ENCODE measurements at regions not wholly inside any gene's neighbourhood (a gene's known extent, or its start where the extent isn't known, plus 50 kb on each side); places are given as distances from the start of the nearest gene placed in this dataset.

GRCh38 chr11:70522309-70522592 lies 123.9 kb downstream of the CTTN start:
- Histone ChIP-seq H3K9me3 (ENCODE audit: control insufficient read depth in 4 of 4, low read length in 3 of 4) (no peaks in the 10 kb centered on the region), H3K4me3 (ENCODE audit: low read depth in 1 of 3, low read length in 3 of 3) (no peak overlapping the region), H3K4me1 (ENCODE audit: control insufficient read depth in 4 of 4, insufficient read depth in 4 of 4, low read length in 3 of 4) (no peaks in the 10 kb centered on the region), H3K36me3 (ENCODE audit: control insufficient read depth in 4 of 4, insufficient read depth in 3 of 4, low read depth in 1 of 4, low read length in 3 of 4) (no peaks in the 10 kb centered on the region), H3K27ac (ENCODE audit: low read depth in 1 of 2, low read length in 2 of 2) (no peak overlapping the region), H3K27me3 (ENCODE audit: control insufficient read depth in 4 of 4, insufficient read depth in 4 of 4, low read length in 3 of 4) (no peaks in the 10 kb centered on the region), H3K9ac (ENCODE audit: low read depth in 1 of 2, low read length in 2 of 2) (no peak overlapping the region)
- TF ChIP-seq, protein P1, sequence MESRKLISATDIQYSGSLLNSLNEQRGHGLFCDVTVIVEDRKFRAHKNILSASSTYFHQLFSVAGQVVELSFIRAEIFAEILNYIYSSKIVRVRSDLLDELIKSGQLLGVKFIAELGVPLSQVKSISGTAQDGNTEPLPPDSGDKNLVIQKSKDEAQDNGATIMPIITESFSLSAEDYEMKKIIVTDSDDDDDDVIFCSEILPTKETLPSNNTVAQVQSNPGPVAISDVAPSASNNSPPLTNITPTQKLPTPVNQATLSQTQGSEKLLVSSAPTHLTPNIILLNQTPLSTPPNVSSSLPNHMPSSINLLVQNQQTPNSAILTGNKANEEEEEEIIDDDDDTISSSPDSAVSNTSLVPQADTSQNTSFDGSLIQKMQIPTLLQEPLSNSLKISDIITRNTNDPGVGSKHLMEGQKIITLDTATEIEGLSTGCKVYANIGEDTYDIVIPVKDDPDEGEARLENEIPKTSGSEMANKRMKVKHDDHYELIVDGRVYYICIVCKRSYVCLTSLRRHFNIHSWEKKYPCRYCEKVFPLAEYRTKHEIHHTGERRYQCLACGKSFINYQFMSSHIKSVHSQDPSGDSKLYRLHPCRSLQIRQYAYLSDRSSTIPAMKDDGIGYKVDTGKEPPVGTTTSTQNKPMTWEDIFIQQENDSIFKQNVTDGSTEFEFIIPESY (IDR thresholded peaks at IDR 0.05) = no peak
- TF ChIP-seq RAD21 (IDR thresholded peaks at IDR 0.05) = no peak
- 90% methylated on average over 6 of the region's 6 CpGs for WGBS
- DNase-seq (ENCODE audit: low spot score) = no peak

DNA sequence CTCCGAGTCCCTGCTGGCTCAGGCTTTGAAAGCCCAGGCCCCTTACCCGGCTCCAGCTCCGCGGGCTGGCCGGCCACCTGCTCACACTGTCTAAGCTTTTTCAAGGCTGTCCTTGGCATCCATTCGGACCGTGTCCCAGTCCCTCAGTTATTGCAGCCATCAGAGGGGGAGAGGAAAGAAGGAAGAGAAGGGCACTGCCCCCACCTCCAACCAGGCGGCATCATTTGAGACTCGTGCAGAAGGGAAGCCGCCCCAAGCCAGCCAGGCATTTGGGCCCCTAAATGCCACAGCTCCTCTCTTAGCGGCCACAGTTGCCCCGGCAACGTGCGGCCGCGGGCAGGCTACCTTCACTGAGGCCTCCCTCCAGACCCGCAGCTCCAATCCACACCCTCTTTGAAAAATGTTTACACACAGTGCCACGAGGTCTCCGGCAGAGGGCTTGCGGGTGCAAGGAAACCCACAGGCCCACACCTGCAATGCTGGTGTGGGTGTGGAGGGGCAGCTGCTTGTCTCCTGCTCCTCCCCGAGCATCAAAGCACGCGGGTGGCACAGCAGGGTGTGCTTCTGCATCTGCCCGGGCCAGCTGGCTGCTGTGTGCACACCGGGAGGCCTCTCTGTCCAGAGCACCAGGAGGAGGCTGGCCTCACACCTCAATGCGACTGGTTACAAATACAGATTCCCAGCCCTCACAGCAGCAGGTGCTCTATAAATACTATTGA lies 124.4 kb downstream of the CTTN start:
- Histone ChIP-seq H3K4me1 (ENCODE audit: control insufficient read depth in 4 of 4, insufficient read depth in 4 of 4, low read length in 3 of 4) (no peaks in the 10 kb centered on the region), H3K4me3 (ENCODE audit: low read depth in 1 of 3, low read length in 3 of 3) (no peak overlapping the region), H3K36me3 (ENCODE audit: control insufficient read depth in 4 of 4, insufficient read depth in 3 of 4, low read depth in 1 of 4, low read length in 3 of 4) (no peaks in the 10 kb centered on the region), H3K27me3 (ENCODE audit: control insufficient read depth in 4 of 4, insufficient read depth in 4 of 4, low read length in 3 of 4) (no peaks in the 10 kb centered on the region), H3K9ac (ENCODE audit: low read depth in 1 of 2, low read length in 2 of 2) (no peak overlapping the region), H3K27ac (ENCODE audit: low read depth in 1 of 2, low read length in 2 of 2) (no peak overlapping the region), H3K9me3 (ENCODE audit: control insufficient read depth in 4 of 4, low read length in 3 of 4) (no peaks in the 10 kb centered on the region)
- no peak for DNase-seq (ENCODE audit: low spot score)
- no peak for TF ChIP-seq FOXA1 (IDR thresholded peaks at IDR 0.05)
- TF ChIP-seq, protein P1 (IDR thresholded peaks at IDR 0.05) = no peak
- no peak for TF ChIP-seq RAD21 (IDR thresholded peaks at IDR 0.05)
- no peak for TF ChIP-seq HNF4G (IDR thresholded peaks at IDR 0.05)
- WGBS = 74% methylated on average over 26 of the region's 26 CpGs

DNA sequence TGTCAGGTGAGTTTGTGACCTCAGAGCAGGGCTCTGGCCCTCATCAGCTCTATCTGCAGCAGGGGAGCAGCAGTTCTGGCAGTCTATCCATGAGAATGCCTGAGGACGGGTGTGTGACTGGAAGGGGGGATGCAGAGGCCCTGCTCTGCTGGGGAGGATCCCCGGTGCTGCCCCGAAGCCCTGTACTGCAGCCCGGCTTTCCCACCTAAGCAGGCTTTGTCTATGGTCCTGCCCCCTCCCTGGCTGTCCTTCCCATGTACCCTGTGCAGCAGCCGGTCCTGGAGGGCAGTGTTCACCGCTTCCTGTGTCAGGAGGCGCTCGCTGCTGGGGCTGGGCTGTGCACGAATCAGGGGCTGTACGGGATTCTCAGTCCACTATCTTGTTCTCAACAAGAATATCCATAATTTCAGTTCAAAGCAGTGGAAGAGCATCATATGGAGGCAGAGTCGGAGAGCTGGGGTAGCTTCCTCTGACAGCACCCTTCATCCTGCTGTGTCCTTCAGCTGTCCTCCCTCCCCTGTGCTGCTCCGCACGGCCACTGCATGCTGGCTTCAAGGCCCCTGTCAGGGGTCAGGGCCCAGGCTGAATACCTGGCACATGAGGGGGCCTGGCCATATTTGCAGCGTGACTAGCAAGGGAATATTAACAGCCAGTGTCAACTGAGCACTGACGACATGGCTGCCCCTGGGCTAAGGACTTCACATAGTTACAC lies 125.2 kb downstream of the CTTN start:
- Histone ChIP-seq H3K4me3 (ENCODE audit: low read depth in 1 of 3, low read length in 3 of 3) (no peak overlapping the region), H3K9ac (ENCODE audit: low read depth in 1 of 2, low read length in 2 of 2) (no peak overlapping the region), H3K4me1 (ENCODE audit: control insufficient read depth in 4 of 4, insufficient read depth in 4 of 4, low read length in 3 of 4) (no peaks in the 10 kb centered on the region), H3K36me3 (ENCODE audit: control insufficient read depth in 4 of 4, insufficient read depth in 3 of 4, low read depth in 1 of 4, low read length in 3 of 4) (no peaks in the 10 kb centered on the region), H3K27ac (ENCODE audit: low read depth in 1 of 2, low read length in 2 of 2) (no peak overlapping the region), H3K27me3 (ENCODE audit: control insufficient read depth in 4 of 4, insufficient read depth in 4 of 4, low read length in 3 of 4) (no peaks in the 10 kb centered on the region), H3K9me3 (ENCODE audit: control insufficient read depth in 4 of 4, low read length in 3 of 4) (no peaks in the 10 kb centered on the region)
- no peak for TF ChIP-seq MAX (IDR thresholded peaks at IDR 0.05)
- no peak for TF ChIP-seq HNF4G (IDR thresholded peaks at IDR 0.05)
- TF ChIP-seq, protein P1 (IDR thresholded peaks at IDR 0.05) = no peak
- no peak for TF ChIP-seq RAD21 (IDR thresholded peaks at IDR 0.05)
- 87% methylated on average over 15 of the region's 15 CpGs for WGBS
- no peak for DNase-seq (ENCODE audit: low spot score)

Data from liver (tissue), 7 donors.